A673 (cell line): ENCODE measurements at regions not wholly inside any gene's neighbourhood (a gene's known extent, or its start where the extent isn't known, plus 50 kb on each side); places are given as distances from the start of the nearest gene placed in this dataset.

Experiments used
- BruUV-seq: library from RNA; stranded (reverse); fragments of 400-500 nt; replicated peaks from 2 replicates; lab custom pipeline; 2021; lab: Mats Ljungman, UMichigan
- CTCF ChIA-PET: fragments of 300-600 bp; sonication (Branson Sonifier 250); formaldehyde crosslinking; loops from one replicate; lab custom pipeline; 2022; ENCODE audit warnings: antibody characterized with exemption; lab: Charles Lee
- POLR2A ChIA-PET: fragments of 300-600 bp; sonication (Branson Sonifier 250); formaldehyde crosslinking; loops from one replicate; lab custom pipeline; 2022; ENCODE audit warnings: antibody characterized with exemption; ENCODE audit not compliant: low non-redundant PET; lab: Charles Lee
- DNase-seq: peaks from one replicate; pipeline ENCODE4 v3.0.0-alpha.2; 2015; ENCODE audit warnings: low spot score
- H3K27ac ChIP-seq: fragments of 200-600 bp; sonication (generic); 2 replicates; pipeline ENCODE4 v1.5.1; 2016; ENCODE audit warnings: mixed run types, low read depth, mild to moderate bottlenecking, mixed read lengths, antibody characterized with exemption, low read length; ENCODE audit not compliant: poor library complexity, severe bottlenecking
- H3K27me3 ChIP-seq: fragments of 200-600 bp; sonication (generic); replicated peaks from 2 replicates; pipeline ENCODE4 v1.6.1; 2017; ENCODE audit warnings: mixed run types, low read depth, mild to moderate bottlenecking, mixed read lengths, antibody characterized with exemption, low read length; ENCODE audit not compliant: insufficient read depth, poor library complexity
- H3K36me3 ChIP-seq: fragments of 200-600 bp; sonication (generic); 2 replicates; pipeline ENCODE4 v1.6.1; 2016; ENCODE audit warnings: mixed run types, mild to moderate bottlenecking, mixed read lengths, antibody characterized with exemption, low read length; ENCODE audit not compliant: insufficient read depth, poor library complexity, severe bottlenecking
- H3K4me1 ChIP-seq: fragments of 200-600 bp; sonication (generic); 2 replicates; pipeline ENCODE4 v1.6.1; 2017; ENCODE audit warnings: mixed run types, mild to moderate bottlenecking, mixed read lengths, antibody characterized with exemption, low read length; ENCODE audit not compliant: insufficient read depth, poor library complexity, severe bottlenecking
- H3K4me3 ChIP-seq: fragments of 200-600 bp; sonication (generic); 2 replicates; pipeline ENCODE4 v1.5.1; 2016; ENCODE audit warnings: low read depth, mixed run types, mild to moderate bottlenecking, mixed read lengths, low read length; ENCODE audit not compliant: poor library complexity, severe bottlenecking
- H3K9me3 ChIP-seq: fragments of 200-600 bp; sonication (generic); 2 replicates; pipeline ENCODE4 v1.6.1; 2016; ENCODE audit warnings: mixed run types, low read depth, mild to moderate bottlenecking, mixed read lengths, antibody characterized with exemption, low read length; ENCODE audit not compliant: poor library complexity, severe bottlenecking
- CTCF ChIP-seq: fragments of 300-800, 200-600 bp; sonication (generic); conservative IDR thresholded peaks from 2 replicates; pipeline ENCODE4 v1.5.1; 2017; ENCODE audit warnings: low read depth, mild to moderate bottlenecking, antibody characterized with exemption, low read length, moderate library complexity, mixed read lengths
- EZH2 ChIP-seq: fragments of 200-600 bp; sonication (generic); IDR thresholded peaks from 2 replicates; pipeline ENCODE4 v1.6.1; 2017; ENCODE audit warnings: borderline replicate concordance, low read depth, mild to moderate bottlenecking, mixed read lengths, antibody characterized with exemption, low read length; ENCODE audit not compliant: poor library complexity, severe bottlenecking
- intact Hi-C: fragments of 100-400 bp; cut with micrococcal nuclease; formaldehyde crosslinking; loops from one replicate; pipeline ENCODE4 v1.10.0; 2022; ENCODE audit not compliant: unreplicated experiment

GRCh38 chr4:58553679-58554078 lies 1443.5 kb upstream of the IGFBP7 start:
- no TSS peak for BruUV-seq
- CTCF ChIA-PET = no interaction called here

GRCh38 chr4:58553031-58553430 lies 1442.8 kb upstream of the IGFBP7 start:
- Histone ChIP-seq H3K27ac (no peak overlapping the region), H3K27me3 (no peaks in the 10 kb centered on the region), H3K4me1 (no peaks in the 10 kb centered on the region), H3K4me3 (no peak overlapping the region), H3K36me3 (no peaks in the 10 kb centered on the region), H3K9me3 (no peaks in the 10 kb centered on the region)
- no peak for DNase-seq
- ChIA-PET POLR2A (no interaction called here), CTCF (no interaction called here)
- TF ChIP-seq CTCF = no peak
- no peak for TF ChIP-seq EZH2
- BruUV-seq = no TSS peak
- intact Hi-C loops = no loop called here

More at GRCh38 chr4:58553679-58554078, 1443.5 kb upstream of the IGFBP7 start:
- POLR2A ChIA-PET = no interaction called here
- intact Hi-C loops = no loop called here
- H3K9me3 ChIP-seq = no peaks in the 10 kb centered on the region
- H3K27ac ChIP-seq = no peak overlapping the region
- H3K4me1 ChIP-seq = no peaks in the 10 kb centered on the region
- no peak overlapping the region for H3K4me3 ChIP-seq
- no peak for TF ChIP-seq EZH2
- no peak for TF ChIP-seq CTCF
- no peaks in the 10 kb centered on the region for H3K27me3 ChIP-seq
- no peak for DNase-seq
- H3K36me3 ChIP-seq = no peaks in the 10 kb centered on the region

DNA sequence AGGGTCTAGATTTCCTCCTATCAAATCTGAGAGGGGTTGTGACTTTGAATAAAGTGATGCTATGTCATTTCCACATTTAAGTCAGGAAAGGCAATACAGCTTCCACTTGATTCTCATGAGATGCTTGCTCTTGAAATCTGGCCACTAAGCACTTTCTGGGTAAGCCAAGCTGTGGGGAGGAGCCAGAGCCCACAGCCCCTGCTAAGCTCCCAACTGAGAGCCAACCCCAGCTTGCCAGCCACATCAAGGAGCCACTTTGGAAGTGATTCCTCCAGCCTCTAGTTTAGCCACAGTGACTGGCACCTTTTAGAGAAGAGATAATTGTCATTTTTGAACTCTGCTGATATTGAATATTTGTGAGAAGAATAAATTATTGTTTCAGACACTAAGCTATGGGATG lies 1441.5 kb upstream of the IGFBP7 start:
- CTCF ChIA-PET = no interaction called here
- no TSS peak for BruUV-seq
- Histone ChIP-seq H3K27ac (no peak overlapping the region), H3K9me3 (no peaks in the 10 kb centered on the region), H3K4me1 (no peaks in the 10 kb centered on the region), H3K36me3 (no peaks in the 10 kb centered on the region), H3K4me3 (no peak overlapping the region), H3K27me3 (no peaks in the 10 kb centered on the region)
- POLR2A ChIA-PET = no interaction called here
- TF ChIP-seq EZH2 (no peak), CTCF (no peak)
- intact Hi-C loops = no loop called here
- DNase-seq = no peak
